ENCODE measurements at regions not wholly inside any gene's neighbourhood (a gene's known extent, or its start where the extent isn't known, plus 50 kb on each side); places are given as distances from the start of the nearest gene placed in this dataset.

GRCh38 chr2:221289389-221289788 lies 282.7 kb downstream of the EPHA4 start:
- TF ChIP-seq CTCF (conservative IDR thresholded peaks at IDR 0.05; ENCODE audit: low read length) (no peak), EZH2phosphoT487 (IDR thresholded peaks at IDR 0.05; ENCODE audit: borderline replicate concordance) (no peak)

Measured in Loucy (cell line).